ENCODE measurements at regions not wholly inside any gene's neighbourhood (a gene's known extent, or its start where the extent isn't known, plus 50 kb on each side); places are given as distances from the start of the nearest gene placed in this dataset.
A peak's percentile ranks its signal among the peaks of the same experiment; 100 is the strongest.

- ChIA-PET POLR2A (ENCODE audit: unreplicated experiment) (no interaction called here), CTCF (no interaction called here)
- H3K9me3 ChIP-seq (ENCODE audit: insufficient read depth, low read depth), result peaks cover 6% of the 10 kb centered on the region
- no peak overlapping the region for H3K4me2 ChIP-seq
- H3K36me3 ChIP-seq (ENCODE audit: low read depth), result no peaks in the 10 kb centered on the region
- no peaks in the 10 kb centered on the region for H4K20me1 ChIP-seq (ENCODE audit: insufficient read depth)
- no peaks in the 10 kb centered on the region for H3K79me2 ChIP-seq (ENCODE audit: low read depth)
- no peak for TF ChIP-seq CTCF (conservative IDR thresholded peaks at IDR 0.05)
- no peak for TF ChIP-seq EZH2 (IDR thresholded peaks at IDR 0.05; ENCODE audit: low read depth)
- no peak overlapping the region for H3K4me3 ChIP-seq
- intact Hi-C loops (cut with micrococcal nuclease; ENCODE audit: unreplicated experiment), result no loop called here
- H3K27ac ChIP-seq, result no peak overlapping the region
- no peaks in the 10 kb centered on the region for H3K27me3 ChIP-seq (ENCODE audit: insufficient read depth, low read depth)
- BruUV-seq (replicated peaks), result no TSS peak
- no peak overlapping the region for H2AFZ ChIP-seq
- H3K4me1 ChIP-seq (replicated peaks; ENCODE audit: insufficient read depth), result no peaks in the 10 kb centered on the region
- H3K9me2 ChIP-seq (ENCODE audit: insufficient read depth), result no peaks in the 10 kb centered on the region
- no peaks in the 10 kb centered on the region for H3F3A ChIP-seq (ENCODE audit: insufficient read depth, low read depth)
- no peak for DNase-seq
Measured at GRCh38 chr20:48433178-48433577, 394.6 kb downstream of the PREX1 start.

GRCh38 chr20:48432494-48432832 is 395.3 kb downstream of the PREX1 start:
- no peaks in the 10 kb centered on the region for H4K20me1 ChIP-seq (ENCODE audit: insufficient read depth)
- BruUV-seq (replicated peaks), result no TSS peak
- no peak overlapping the region for H3K4me2 ChIP-seq
- H3K4me3 ChIP-seq, result no peak overlapping the region
- H3K27ac ChIP-seq, result no peak overlapping the region
- no peaks in the 10 kb centered on the region for H3K36me3 ChIP-seq (ENCODE audit: low read depth)
- intact Hi-C loops (cut with micrococcal nuclease; ENCODE audit: unreplicated experiment), result no loop called here
- H3K4me1 ChIP-seq (replicated peaks; ENCODE audit: insufficient read depth), result no peaks in the 10 kb centered on the region
- H3K9me3 ChIP-seq (ENCODE audit: insufficient read depth, low read depth), result no peaks in the 10 kb centered on the region
- H3F3A ChIP-seq (ENCODE audit: insufficient read depth, low read depth), result no peaks in the 10 kb centered on the region
- peak in 1 of 2 experiments; percentile 3 for DNase-seq
- no peak for TF ChIP-seq CTCF (conservative IDR thresholded peaks at IDR 0.05)
- TF ChIP-seq EZH2 (IDR thresholded peaks at IDR 0.05; ENCODE audit: low read depth), result no peak
- no peaks in the 10 kb centered on the region for H3K79me2 ChIP-seq (ENCODE audit: low read depth)
- CTCF ChIA-PET, result no interaction called here
- H2AFZ ChIP-seq, result no peak overlapping the region
- POLR2A ChIA-PET (ENCODE audit: unreplicated experiment), result no interaction called here
- H3K27me3 ChIP-seq (ENCODE audit: insufficient read depth, low read depth), result no peaks in the 10 kb centered on the region
- no peaks in the 10 kb centered on the region for H3K9me2 ChIP-seq (ENCODE audit: insufficient read depth)

- no peaks in the 10 kb centered on the region for H3K36me3 ChIP-seq (ENCODE audit: low read depth)
- no TSS peak for BruUV-seq (replicated peaks)
- no peak overlapping the region for H2AFZ ChIP-seq
- H4K20me1 ChIP-seq (ENCODE audit: insufficient read depth), result no peaks in the 10 kb centered on the region
- H3K4me2 ChIP-seq, result no peak overlapping the region
- H3K79me2 ChIP-seq (ENCODE audit: low read depth), result no peaks in the 10 kb centered on the region
- no peak for TF ChIP-seq CTCF (conservative IDR thresholded peaks at IDR 0.05)
- no peak for TF ChIP-seq EZH2 (IDR thresholded peaks at IDR 0.05; ENCODE audit: low read depth)
- ChIA-PET CTCF (no interaction called here), POLR2A (ENCODE audit: unreplicated experiment) (no interaction called here)
- no peaks in the 10 kb centered on the region for H3K4me1 ChIP-seq (replicated peaks; ENCODE audit: insufficient read depth)
- intact Hi-C loops (cut with micrococcal nuclease; ENCODE audit: unreplicated experiment), result no loop called here
- no peak overlapping the region for H3K27ac ChIP-seq
- H3K27me3 ChIP-seq (ENCODE audit: insufficient read depth, low read depth), result no peaks in the 10 kb centered on the region
- no peaks in the 10 kb centered on the region for H3K9me3 ChIP-seq (ENCODE audit: insufficient read depth, low read depth)
- no peaks in the 10 kb centered on the region for H3K9me2 ChIP-seq (ENCODE audit: insufficient read depth)
- H3K4me3 ChIP-seq, result no peak overlapping the region
- DNase-seq, result no peak
- H3F3A ChIP-seq (ENCODE audit: insufficient read depth, low read depth), result no peaks in the 10 kb centered on the region
Measured at GRCh38 chr20:48431653-48432493, 395.9 kb downstream of the PREX1 start.
